NOMO-1 treated with DMSO at 0.1 percent for 48 hours (cell line): ENCODE measurements at regions not wholly inside any gene's neighbourhood (a gene's known extent, or its start where the extent isn't known, plus 50 kb on each side); places are given as distances from the start of the nearest gene placed in this dataset.
"Not testable (repeated sequence)": the region's sequence is repeated elsewhere in the genome, so short reads cannot be mapped to it uniquely, and the experiment has no call there.

Experiments used
- DNase-seq: peaks from one replicate; lab custom pipeline; 2025; ENCODE audit not compliant: unreplicated experiment; lab: John Stamatoyannopoulos, UW

DNA sequence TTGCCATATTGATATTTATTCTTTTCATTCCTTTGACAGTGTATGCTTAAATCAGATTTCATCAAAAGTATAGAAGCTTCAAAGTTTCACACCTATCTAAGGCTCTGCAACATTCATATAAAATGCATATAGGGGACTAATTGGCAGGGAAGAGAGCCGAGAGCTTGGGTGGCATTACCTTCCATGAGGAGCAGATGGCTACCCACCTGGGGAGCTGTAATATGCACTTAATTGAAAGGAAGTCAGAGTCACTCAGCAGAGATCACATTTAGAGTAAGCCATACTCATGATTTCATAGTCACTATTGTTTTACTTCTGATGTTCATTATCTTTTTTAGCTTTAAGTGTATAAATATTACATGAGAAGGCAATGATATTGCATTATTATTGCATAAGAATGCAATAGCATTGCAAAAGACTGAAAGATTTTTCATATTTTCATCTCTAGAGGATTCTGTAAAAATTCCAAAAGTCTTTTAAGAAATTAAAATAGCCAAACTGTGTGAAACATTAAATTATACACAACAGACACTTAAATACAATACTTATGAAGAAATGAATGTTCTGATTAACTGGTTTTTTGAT lies 1305.2 kb downstream of the EPHA7 start:
- DNase-seq, result no peak

GRCh38 chr6:92111386-92111785 lies 1308.0 kb downstream of the EPHA7 start:
- DNase-seq, result peak; percentile 68

DNA sequence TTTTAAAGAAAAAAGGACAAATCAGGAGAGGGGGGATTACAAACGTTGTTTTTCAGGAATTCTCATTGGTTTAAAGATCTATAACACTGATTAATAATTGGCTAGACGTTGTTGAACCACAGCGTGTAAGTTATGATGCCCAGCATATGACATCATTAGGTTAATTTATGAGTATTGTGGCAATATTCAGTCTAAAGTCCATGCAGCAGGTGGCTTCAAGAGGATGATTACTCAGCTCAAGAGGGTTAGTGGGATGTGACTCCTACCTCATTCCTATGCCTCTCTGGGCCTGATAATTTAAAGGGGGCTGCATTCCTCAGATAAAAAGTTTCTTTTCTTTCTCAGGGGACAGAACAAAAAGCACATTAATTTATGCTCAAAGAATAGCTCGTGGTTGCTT lies 1309.0 kb downstream of the EPHA7 start:
- peak; percentile 73 for DNase-seq

- peak; percentile 86 for DNase-seq
Measured at GRCh38 chr6:92109956-92110355, 1309.4 kb downstream of the EPHA7 start.

DNA sequence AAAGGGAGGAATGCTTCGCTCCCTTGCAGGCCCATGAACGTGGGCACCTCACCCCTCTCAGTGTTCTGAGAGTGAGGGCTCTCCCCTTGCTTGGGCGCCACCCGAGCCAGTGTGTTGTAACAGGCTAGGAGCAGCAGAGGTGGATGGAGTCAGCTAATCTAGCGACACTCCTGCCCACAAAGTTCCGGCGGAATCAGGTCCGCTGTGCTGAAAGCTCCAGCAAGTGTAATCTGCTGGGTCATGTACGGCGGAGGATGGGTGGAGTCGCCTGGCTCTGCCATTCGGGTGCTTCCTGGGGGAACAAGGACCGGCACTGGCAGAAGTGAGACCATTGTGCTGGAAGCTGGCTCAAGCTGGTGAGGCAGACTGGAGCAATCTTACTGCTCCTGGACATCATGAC lies 1310.1 kb downstream of the EPHA7 start:
- DNase-seq, result no peak

- no peak for DNase-seq
Measured at GRCh38 chr6:92086750-92087149, 1332.6 kb downstream of the EPHA7 start.

DNA sequence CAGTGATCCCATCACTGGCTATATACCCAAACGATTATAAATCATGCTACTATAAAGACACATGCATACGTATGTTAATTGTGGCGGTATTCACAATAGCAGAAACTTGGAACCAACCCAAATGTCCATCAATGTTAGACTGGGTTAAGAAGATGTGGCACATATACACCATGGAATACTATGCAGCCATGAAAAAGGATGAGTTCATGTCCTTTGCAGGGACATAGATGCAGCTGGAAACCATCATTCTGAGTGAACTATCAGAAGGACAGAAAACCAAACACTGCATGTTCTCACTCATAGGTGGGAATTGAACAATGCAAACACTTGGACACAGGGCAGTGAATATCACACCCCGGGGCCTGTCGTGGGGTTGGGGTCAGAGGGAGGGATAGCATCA lies 1335.4 kb downstream of the EPHA7 start:
- not testable (repeated sequence) for DNase-seq

DNA sequence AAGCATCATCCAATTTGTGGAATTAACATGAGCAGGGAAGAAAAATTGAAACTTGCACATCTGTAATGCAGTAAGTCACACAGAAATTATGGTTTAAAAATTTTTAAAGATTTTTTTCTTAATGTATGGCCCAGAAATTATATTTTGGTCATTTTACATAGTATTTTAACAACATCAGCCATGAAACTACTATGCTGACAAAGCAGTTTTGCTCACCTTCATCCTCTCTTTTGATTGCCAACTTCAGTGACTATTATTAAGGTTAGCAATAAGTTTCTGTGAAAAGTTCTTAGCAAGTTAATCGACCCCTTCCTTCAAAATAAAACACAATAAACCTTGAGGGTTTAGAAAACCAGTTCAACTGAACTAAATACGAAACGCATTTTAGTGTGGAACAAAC lies 1347.0 kb downstream of the EPHA7 start:
- no peak for DNase-seq

DNA sequence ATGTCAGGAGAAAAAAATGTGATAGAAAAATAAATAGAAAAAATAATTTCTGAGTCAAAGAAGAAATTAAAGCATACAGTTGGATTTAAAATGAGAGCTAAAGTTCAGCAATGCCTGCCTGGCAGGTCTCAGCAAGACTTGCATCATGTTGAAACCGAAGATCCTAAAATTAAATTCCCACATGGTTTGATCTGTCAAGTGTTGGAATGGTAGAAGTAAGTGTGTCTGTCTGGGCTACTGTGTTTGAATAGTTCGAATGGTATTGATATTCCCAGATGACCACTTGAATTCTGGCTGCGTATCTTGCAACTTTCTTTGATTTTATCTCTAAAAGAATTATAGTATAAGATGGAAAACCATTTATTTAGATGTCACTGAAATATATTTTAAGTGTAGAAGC lies 1349.6 kb downstream of the EPHA7 start:
- DNase-seq, result no peak

- no peak for DNase-seq
Measured at GRCh38 chr6:92052513-92052912, 1366.8 kb downstream of the EPHA7 start.

DNA sequence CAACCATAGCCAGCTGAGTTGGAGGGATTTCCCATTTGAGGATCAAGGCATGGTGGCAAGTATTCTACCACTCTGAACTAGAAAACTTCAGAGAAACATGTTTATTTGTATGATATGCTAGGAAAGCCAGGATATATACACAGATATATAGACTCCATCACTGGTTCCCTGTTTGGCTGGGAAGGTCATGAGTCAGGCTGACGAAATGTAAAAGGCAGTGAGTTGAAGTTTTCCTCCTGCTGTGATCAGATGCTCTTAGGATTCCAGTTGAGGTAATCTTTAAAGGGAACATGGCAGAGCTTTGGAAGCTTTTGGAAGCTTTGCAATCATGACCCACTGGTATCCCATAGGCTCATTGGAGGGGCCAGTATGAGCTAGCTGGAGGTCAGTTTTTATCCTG lies 1369.1 kb downstream of the EPHA7 start:
- DNase-seq, result no peak

DNA sequence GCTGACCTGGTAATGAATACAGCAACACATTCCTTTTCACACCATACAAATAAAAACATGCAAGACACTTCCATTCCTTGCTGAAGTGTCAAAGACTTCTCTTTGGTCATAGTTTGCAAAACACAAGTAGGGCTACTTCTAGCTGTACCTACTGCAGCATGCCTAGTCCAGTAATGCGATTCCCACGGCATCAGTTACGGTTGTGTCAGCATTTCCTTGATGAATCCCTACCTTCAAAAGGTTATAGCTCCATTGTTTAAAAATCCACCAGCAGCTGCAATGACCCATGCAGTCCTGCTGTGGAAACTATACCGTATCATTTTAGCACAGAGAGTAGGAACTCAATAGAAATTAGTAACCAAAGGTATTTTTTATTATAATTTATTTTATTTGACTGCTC lies 1371.5 kb downstream of the EPHA7 start:
- no peak for DNase-seq

DNA sequence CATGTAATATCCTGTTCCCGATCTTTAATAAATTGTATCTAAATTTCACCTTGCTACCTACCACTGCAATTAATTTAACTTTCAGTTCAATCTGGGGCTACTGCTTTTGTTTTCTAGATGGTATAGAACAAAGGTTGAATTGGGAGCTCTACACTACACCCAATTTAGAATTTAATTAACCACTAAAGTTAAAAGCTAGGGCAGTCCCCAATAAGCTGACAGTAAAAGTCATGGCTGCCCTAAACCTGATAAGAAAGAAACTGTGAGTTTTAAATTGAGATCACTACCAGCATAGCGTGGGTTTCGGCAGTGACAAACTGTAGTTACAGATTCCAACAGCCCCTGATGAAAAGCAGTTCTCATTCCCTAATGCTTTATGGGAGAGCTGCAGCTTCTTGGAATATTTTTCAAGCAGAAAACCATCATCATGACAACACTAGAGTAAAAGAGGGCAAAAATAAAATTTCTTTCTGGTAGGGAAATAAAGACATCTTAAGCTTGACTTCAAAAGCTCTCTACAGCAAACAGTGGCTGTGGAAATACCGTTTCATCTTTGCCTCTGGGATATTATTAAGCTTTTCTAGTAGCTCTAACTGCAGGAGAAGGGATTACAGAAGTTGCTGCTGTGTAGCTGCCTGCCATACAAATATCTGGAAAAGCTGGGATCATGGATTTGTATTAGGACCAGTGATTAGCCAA lies 1372.1 kb downstream of the EPHA7 start:
- DNase-seq, result no peak

DNA sequence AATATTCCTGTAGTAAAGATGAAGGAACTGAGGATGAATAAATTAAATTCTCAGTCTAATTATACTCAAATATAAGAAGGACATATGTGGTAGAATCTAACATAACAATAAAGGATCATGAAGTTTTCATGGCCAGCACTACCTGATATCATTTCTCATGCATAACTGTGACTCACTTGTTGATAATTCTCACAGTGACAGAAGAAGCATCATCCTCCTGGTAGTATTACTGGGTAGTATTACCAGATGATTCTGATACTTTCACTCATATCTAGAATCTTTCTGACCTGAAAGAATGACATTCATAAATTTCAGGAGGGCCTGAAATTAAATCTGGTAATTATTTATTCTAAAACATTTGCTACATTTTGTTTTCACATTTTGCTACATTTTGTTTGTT lies 1375.0 kb downstream of the EPHA7 start:
- DNase-seq, result no peak

GRCh38 chr6:92043777-92044176 lies 1375.6 kb downstream of the EPHA7 start:
- no peak for DNase-seq

GRCh38 chr6:92026878-92027277 lies 1392.5 kb downstream of the EPHA7 start:
- no peak for DNase-seq

GRCh38 chr6:92024881-92025280 lies 1394.5 kb downstream of the EPHA7 start:
- no peak for DNase-seq

DNA sequence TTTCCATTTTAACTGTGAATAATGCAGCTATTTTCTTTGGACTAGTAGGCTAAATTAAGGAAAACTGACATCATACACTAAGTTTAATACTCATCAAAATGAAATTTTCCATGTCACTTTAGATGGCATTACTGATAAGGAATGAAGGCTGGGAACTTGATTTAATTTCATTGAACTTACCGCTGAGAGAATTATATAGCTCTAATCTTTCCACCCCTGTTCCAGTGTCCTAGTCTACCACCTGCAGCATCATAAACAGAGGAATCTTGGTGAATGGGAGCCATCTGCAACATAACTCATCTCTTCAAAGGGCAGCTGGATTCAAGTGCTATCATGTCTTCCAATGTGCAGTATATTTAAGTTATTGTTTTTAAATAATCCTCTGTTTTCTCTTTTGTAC lies 1395.2 kb downstream of the EPHA7 start:
- no peak for DNase-seq

DNA sequence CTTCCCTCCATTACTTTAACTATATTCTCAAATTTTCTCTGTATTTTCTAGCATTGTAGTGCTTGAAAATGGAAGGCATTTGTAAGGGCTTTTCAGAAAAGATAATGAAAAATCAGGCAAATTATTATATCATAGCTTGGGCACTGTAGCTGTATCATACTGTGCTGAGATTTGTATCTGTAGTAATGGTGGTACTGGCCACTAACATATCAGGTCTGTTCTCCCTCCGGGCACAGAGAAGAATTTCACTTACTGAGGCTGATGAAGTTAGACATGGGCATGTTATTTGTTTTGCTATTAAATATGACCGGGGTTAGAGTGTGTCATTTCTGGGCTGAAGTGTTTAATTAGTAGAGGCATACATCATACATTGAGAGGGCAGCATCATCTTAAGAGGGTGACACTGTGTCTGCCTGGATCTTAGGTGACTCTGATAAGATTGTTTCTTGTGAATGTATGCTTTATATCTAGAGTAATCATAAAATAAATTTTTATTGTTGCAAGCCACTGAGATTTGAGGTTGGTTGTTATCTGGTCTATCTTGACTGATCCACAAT lies 1395.9 kb downstream of the EPHA7 start:
- DNase-seq, result no peak

- DNase-seq, result no peak
Measured at GRCh38 chr6:92011681-92012245, 1407.6 kb downstream of the EPHA7 start.

DNA sequence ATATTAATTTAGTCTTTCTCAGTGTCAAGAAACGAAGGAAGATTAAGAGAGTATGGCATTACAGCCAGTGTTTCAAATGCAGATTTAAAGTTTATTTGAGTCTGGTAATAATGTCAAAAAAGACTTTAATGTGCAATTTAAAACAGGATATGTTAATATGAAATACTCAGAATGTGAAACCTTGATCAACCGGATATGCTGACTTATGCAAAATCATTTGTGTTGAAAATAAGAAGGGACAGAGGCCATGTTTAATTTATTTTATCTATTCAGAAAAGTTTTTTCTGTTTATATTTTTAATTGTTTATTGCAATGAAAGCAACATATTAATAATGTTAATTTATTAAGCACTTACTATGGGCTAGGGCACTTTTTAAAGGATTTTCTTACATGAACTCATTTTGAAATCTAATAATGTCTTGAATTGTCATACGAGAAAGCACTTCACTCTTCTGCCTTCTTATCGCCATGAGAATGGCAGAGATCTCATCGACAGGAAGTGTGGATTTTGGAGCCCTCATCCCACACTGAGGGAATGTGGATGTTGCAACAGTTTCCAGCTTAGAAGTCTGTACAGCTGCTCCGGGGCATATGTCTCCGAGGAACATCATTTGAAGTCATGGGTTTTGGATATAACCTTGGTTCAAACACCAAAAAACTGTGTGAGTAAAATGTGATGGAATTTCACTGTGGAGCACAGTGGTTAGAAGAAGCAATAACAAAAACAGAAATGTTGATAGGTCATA lies 1410.4 kb downstream of the EPHA7 start:
- no peak for DNase-seq

GRCh38 chr6:92000112-92000511 lies 1413.2 kb upstream of the MAP3K7 start:
- no peak for DNase-seq
